ENCODE measurements at regions not wholly inside any gene's neighbourhood (a gene's known extent, or its start where the extent isn't known, plus 50 kb on each side); places are given as distances from the start of the nearest gene placed in this dataset.

- DNase-seq = no peak
Observed at GRCh38 chr2:9137379-9138150, 69.0 kb upstream of the ASAP2 start.

GRCh38 chr2:9135822-9136558 is 70.6 kb upstream of the ASAP2 start:
- no peak for DNase-seq

- no peak for DNase-seq
Observed at GRCh38 chr2:9127316-9127715, 79.3 kb upstream of the ASAP2 start.

- DNase-seq = no peak
Observed at GRCh38 chr2:9126540-9126939, 80.1 kb upstream of the ASAP2 start.

- no peak for DNase-seq
Observed at GRCh38 chr2:9124231-9124741, 82.3 kb upstream of the ASAP2 start.

- no peak for DNase-seq
Observed at GRCh38 chr2:9123069-9123468, 83.5 kb upstream of the ASAP2 start.

- no peak for DNase-seq
Observed at GRCh38 chr2:9122367-9122766, 84.2 kb upstream of the ASAP2 start.

GRCh38 chr2:9118383-9118960 is 88.1 kb upstream of the ASAP2 start:
- no peak for DNase-seq

GRCh38 chr2:9115229-9115628 is 91.4 kb upstream of the ASAP2 start:
- no peak for DNase-seq

GRCh38 chr2:9114458-9114857 is 92.2 kb upstream of the ASAP2 start:
- DNase-seq = no peak

GRCh38 chr2:9113916-9114315 is 92.7 kb upstream of the ASAP2 start:
- no peak for DNase-seq

- DNase-seq = no peak
Observed at GRCh38 chr2:9113262-9113661, 93.3 kb upstream of the ASAP2 start.

- DNase-seq = no peak
Observed at GRCh38 chr2:9112079-9112721, 94.4 kb upstream of the ASAP2 start.

GRCh38 chr2:9110893-9111569 is 95.6 kb upstream of the ASAP2 start:
- no peak for DNase-seq

- DNase-seq = no peak
Observed at GRCh38 chr2:9110346-9110884, 96.2 kb upstream of the ASAP2 start.

GRCh38 chr2:9109871-9110270 is 96.7 kb upstream of the ASAP2 start:
- no peak for DNase-seq

GRCh38 chr2:9108210-9108967 is 98.2 kb upstream of the ASAP2 start:
- DNase-seq = no peak

GRCh38 chr2:9107168-9108025 is 99.2 kb upstream of the ASAP2 start:
- DNase-seq = no peak

- DNase-seq = no peak
Observed at GRCh38 chr2:9106338-9107167, 100.1 kb upstream of the ASAP2 start.
